ENCODE measurements at regions not wholly inside any gene's neighbourhood (a gene's known extent, or its start where the extent isn't known, plus 50 kb on each side); places are given as distances from the start of the nearest gene placed in this dataset.

DNA sequence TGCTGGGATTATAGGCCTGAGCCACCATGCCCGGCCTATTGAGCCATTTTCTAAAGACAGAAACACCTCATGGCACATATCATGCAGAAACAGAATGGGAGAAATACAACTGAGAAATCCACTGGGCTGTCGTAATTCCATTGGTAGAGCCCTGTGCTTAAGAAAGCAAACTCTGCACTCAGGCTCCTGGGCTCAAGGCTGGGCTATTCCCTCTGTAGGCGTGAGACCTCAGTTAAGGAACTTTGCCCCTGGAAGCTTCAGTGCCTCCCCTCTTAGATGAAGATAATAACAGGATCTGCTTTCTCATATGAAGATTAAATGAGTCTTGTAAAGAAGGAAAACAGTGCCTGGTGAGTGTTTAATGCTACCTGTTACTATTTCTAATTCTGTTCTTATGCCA, 120.3 kb downstream of the PXDC1 start:
- Histone ChIP-seq H3K27me3 (replicated peaks; ENCODE audit: insufficient read depth, low read length) (no peaks in the 10 kb centered on the region), H3K27ac (ENCODE audit: low read length) (no peak overlapping the region), H3K9me3 (replicated peaks; ENCODE audit: insufficient read depth, low read length) (no peaks in the 10 kb centered on the region), H3K36me3 (replicated peaks; ENCODE audit: insufficient read depth, low read length) (no peaks in the 10 kb centered on the region), H3K4me2 (ENCODE audit: low read depth, low read length) (no peak overlapping the region), H3K4me1 (ENCODE audit: low read length) (no peaks in the 10 kb centered on the region), H3K4me3 (ENCODE audit: low read length) (no peak overlapping the region), H4K20me1 (ENCODE audit: insufficient read depth, low read length) (no peaks in the 10 kb centered on the region), H3F3A (ENCODE audit: insufficient read depth, low read length) (no peaks in the 10 kb centered on the region), H3K9me2 (replicated peaks; ENCODE audit: insufficient read depth, low read length) (no peaks in the 10 kb centered on the region), H3K79me2 (ENCODE audit: low read length) (no peaks in the 10 kb centered on the region), H2AFZ (ENCODE audit: low read length) (no peak overlapping the region), H3K9ac (ENCODE audit: low read length) (no peak overlapping the region)
- DNase-seq: no peak
- TF ChIP-seq, protein P1, sequence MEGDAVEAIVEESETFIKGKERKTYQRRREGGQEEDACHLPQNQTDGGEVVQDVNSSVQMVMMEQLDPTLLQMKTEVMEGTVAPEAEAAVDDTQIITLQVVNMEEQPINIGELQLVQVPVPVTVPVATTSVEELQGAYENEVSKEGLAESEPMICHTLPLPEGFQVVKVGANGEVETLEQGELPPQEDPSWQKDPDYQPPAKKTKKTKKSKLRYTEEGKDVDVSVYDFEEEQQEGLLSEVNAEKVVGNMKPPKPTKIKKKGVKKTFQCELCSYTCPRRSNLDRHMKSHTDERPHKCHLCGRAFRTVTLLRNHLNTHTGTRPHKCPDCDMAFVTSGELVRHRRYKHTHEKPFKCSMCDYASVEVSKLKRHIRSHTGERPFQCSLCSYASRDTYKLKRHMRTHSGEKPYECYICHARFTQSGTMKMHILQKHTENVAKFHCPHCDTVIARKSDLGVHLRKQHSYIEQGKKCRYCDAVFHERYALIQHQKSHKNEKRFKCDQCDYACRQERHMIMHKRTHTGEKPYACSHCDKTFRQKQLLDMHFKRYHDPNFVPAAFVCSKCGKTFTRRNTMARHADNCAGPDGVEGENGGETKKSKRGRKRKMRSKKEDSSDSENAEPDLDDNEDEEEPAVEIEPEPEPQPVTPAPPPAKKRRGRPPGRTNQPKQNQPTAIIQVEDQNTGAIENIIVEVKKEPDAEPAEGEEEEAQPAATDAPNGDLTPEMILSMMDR (IDR thresholded peaks at IDR 0.05; ENCODE audit: low read length): no peak
- TF ChIP-seq EZH2phosphoT487 (IDR thresholded peaks at IDR 0.05; ENCODE audit: low read length): no peak
- no peak for TF ChIP-seq EZH2 (optimal IDR thresholded peaks at IDR 0.05; ENCODE audit: low read depth, low read length)

GRCh38 chr6:3630258-3630835, 121.2 kb downstream of the PXDC1 start:
- no peak overlapping the region for H3K27ac ChIP-seq (ENCODE audit: low read length)
- no peak for DNase-seq
- no peaks in the 10 kb centered on the region for H3K27me3 ChIP-seq (replicated peaks; ENCODE audit: insufficient read depth, low read length)

DNA sequence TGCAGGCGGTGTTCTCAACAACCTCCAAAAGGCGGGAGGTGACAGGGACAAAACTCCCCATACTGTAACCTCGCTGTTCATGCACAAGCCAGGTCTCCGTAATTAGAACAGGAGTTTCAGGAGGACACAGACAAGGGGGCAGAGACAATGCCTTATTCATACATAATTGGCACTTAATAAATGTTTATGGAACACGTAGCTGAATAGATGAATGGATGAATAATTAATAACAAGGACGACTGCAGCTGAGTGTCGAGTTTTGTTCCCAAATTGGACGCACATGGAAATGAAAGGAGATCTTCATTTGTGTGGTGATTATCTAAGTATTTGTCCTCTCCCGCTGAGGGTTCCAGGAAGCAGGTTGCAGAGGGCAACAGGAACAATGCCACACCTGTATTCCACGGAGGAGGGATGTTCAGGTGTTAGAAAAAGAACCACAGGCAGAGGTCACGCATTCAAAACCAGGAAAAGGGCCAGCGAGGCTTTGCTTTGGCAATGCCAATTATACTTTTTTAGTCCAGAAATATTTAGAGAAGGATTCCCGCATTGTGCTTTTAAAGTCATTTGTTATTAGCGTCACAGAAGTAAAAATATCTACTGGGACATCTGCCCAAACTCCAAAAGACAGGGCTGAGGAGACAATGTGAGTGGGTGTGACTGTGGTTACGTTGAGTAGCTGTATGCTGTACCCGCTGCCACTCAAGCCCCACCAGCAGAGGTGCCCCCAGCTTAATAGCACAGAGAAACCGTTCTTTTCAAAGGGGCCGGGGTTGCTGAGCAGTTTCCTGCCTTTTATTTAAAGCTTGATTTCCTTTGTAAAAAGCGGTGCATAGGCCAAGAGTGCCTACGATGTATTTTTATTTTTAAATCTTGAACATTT, 123.3 kb downstream of the PXDC1 start:
- H3K9me2 ChIP-seq (replicated peaks; ENCODE audit: insufficient read depth, low read length): no peaks in the 10 kb centered on the region
- H3K27ac ChIP-seq (ENCODE audit: low read length): no peak overlapping the region
- no peaks in the 10 kb centered on the region for H3K79me2 ChIP-seq (ENCODE audit: low read length)
- no peak overlapping the region for H3K4me3 ChIP-seq (ENCODE audit: low read length)
- H3F3A ChIP-seq (ENCODE audit: insufficient read depth, low read length): no peaks in the 10 kb centered on the region
- H3K9me3 ChIP-seq (replicated peaks; ENCODE audit: insufficient read depth, low read length): no peaks in the 10 kb centered on the region
- peak; percentile 13 for DNase-seq
- H2AFZ ChIP-seq (ENCODE audit: low read length): no peak overlapping the region
- H3K4me1 ChIP-seq (ENCODE audit: low read length): no peaks in the 10 kb centered on the region
- H3K9ac ChIP-seq (ENCODE audit: low read length): no peak overlapping the region
- H4K20me1 ChIP-seq (ENCODE audit: insufficient read depth, low read length): no peaks in the 10 kb centered on the region
- H3K36me3 ChIP-seq (replicated peaks; ENCODE audit: insufficient read depth, low read length): no peaks in the 10 kb centered on the region
- no peak overlapping the region for H3K4me2 ChIP-seq (ENCODE audit: low read depth, low read length)
- H3K27me3 ChIP-seq (replicated peaks; ENCODE audit: insufficient read depth, low read length): no peaks in the 10 kb centered on the region
- no peak for TF ChIP-seq EZH2 (optimal IDR thresholded peaks at IDR 0.05; ENCODE audit: low read depth, low read length)
- no peak for TF ChIP-seq EZH2phosphoT487 (IDR thresholded peaks at IDR 0.05; ENCODE audit: low read length)
- TF ChIP-seq, protein P1 (IDR thresholded peaks at IDR 0.05; ENCODE audit: low read length): no peak

More at GRCh38 chr6:3630258-3630835, 121.2 kb downstream of the PXDC1 start:
- no peaks in the 10 kb centered on the region for H3K9me2 ChIP-seq (replicated peaks; ENCODE audit: insufficient read depth, low read length)
- no peak overlapping the region for H3K4me3 ChIP-seq (ENCODE audit: low read length)
- no peaks in the 10 kb centered on the region for H3K4me1 ChIP-seq (ENCODE audit: low read length)
- H3F3A ChIP-seq (ENCODE audit: insufficient read depth, low read length): no peaks in the 10 kb centered on the region
- no peak overlapping the region for H2AFZ ChIP-seq (ENCODE audit: low read length)
- TF ChIP-seq EZH2 (optimal IDR thresholded peaks at IDR 0.05; ENCODE audit: low read depth, low read length) (no peak), EZH2phosphoT487 (IDR thresholded peaks at IDR 0.05; ENCODE audit: low read length) (no peak)
- TF ChIP-seq, protein P1 (IDR thresholded peaks at IDR 0.05; ENCODE audit: low read length): no peak
- no peaks in the 10 kb centered on the region for H3K79me2 ChIP-seq (ENCODE audit: low read length)
- H3K36me3 ChIP-seq (replicated peaks; ENCODE audit: insufficient read depth, low read length): no peaks in the 10 kb centered on the region
- no peaks in the 10 kb centered on the region for H3K9me3 ChIP-seq (replicated peaks; ENCODE audit: insufficient read depth, low read length)
- H4K20me1 ChIP-seq (ENCODE audit: insufficient read depth, low read length): no peaks in the 10 kb centered on the region
- H3K4me2 ChIP-seq (ENCODE audit: low read depth, low read length): no peak overlapping the region
- H3K9ac ChIP-seq (ENCODE audit: low read length): no peak overlapping the region
